ENCODE measurements at regions not wholly inside any gene's neighbourhood (a gene's known extent, or its start where the extent isn't known, plus 50 kb on each side); places are given as distances from the start of the nearest gene placed in this dataset.

DNA sequence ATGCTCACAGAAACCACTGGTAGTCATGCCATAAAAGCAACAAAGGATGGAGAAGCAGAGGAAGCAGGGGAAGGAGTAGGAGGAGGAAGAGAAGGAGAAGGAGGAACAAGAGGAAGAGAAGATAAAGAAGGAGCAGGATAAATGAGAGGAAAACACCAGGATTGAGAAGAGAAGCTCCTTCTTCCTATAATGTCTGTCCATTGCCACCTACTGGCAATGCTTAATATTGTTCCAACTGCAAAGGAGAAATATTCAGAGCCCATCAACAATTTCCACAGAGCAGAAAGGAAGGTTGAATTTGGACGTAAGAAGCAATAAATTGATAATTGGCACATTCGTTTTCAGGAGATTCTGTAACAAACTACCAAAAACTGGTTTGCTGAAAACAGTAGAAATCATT, 898.4 kb downstream of the SLC16A7 start:
- TF ChIP-seq ZNF146 (CRISPR knock-in tag; IDR thresholded peaks at IDR 0.05; ENCODE audit: unreplicated experiment): no peak
- TF ChIP-seq CEBPB (tag; IDR thresholded peaks at IDR 0.05): no peak
- TF ChIP-seq, protein P1, sequence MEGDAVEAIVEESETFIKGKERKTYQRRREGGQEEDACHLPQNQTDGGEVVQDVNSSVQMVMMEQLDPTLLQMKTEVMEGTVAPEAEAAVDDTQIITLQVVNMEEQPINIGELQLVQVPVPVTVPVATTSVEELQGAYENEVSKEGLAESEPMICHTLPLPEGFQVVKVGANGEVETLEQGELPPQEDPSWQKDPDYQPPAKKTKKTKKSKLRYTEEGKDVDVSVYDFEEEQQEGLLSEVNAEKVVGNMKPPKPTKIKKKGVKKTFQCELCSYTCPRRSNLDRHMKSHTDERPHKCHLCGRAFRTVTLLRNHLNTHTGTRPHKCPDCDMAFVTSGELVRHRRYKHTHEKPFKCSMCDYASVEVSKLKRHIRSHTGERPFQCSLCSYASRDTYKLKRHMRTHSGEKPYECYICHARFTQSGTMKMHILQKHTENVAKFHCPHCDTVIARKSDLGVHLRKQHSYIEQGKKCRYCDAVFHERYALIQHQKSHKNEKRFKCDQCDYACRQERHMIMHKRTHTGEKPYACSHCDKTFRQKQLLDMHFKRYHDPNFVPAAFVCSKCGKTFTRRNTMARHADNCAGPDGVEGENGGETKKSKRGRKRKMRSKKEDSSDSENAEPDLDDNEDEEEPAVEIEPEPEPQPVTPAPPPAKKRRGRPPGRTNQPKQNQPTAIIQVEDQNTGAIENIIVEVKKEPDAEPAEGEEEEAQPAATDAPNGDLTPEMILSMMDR (IDR thresholded peaks at IDR 0.05 in 2 of 3, conservative IDR thresholded peaks at IDR 0.05 in 1 of 3; ENCODE audit: insufficient read depth in 2 of 3, low read depth in 1 of 3, low read length in 3 of 3): peak in 2 of 3 experiments; percentile 33 to 39; a peak in 2 of 6 replicates

All from K562 (cell line).